Body of pancreas (tissue), 4 donors: ENCODE measurements at regions not wholly inside any gene's neighbourhood (a gene's known extent, or its start where the extent isn't known, plus 50 kb on each side); places are given as distances from the start of the nearest gene placed in this dataset.

Source experiments
- POLR2A ChIP-seq, 3 donors: fragments of 450-650 bp; IDR thresholded peaks; one replicate each; pipeline ENCODE4 v1.6.1; 2016; ENCODE audit warnings: antibody characterized with exemption in 3 of 3, mild to moderate bottlenecking in 2 of 3
- TF ChIP-seq, protein P1 (sequence below), 7 experiments: fragments of 450-650 bp in 4 of 7; fragments of 200-600 bp in 3 of 7; sonication (generic) in 3 of 7; IDR thresholded peaks; one replicate each; pipeline ENCODE4 v1.5.1; 2016 to 2019; ENCODE audit warnings: antibody characterized with exemption in 7 of 7

- TF ChIP-seq, protein P1, sequence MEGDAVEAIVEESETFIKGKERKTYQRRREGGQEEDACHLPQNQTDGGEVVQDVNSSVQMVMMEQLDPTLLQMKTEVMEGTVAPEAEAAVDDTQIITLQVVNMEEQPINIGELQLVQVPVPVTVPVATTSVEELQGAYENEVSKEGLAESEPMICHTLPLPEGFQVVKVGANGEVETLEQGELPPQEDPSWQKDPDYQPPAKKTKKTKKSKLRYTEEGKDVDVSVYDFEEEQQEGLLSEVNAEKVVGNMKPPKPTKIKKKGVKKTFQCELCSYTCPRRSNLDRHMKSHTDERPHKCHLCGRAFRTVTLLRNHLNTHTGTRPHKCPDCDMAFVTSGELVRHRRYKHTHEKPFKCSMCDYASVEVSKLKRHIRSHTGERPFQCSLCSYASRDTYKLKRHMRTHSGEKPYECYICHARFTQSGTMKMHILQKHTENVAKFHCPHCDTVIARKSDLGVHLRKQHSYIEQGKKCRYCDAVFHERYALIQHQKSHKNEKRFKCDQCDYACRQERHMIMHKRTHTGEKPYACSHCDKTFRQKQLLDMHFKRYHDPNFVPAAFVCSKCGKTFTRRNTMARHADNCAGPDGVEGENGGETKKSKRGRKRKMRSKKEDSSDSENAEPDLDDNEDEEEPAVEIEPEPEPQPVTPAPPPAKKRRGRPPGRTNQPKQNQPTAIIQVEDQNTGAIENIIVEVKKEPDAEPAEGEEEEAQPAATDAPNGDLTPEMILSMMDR (IDR thresholded peaks at IDR 0.05) = no peak
- TF ChIP-seq POLR2A (IDR thresholded peaks at IDR 0.05) = no peak
Measured at GRCh38 chr16:54501797-54502196, 215.2 kb upstream of the IRX3 start.
